NCI-H82 treated with DMSO at 0.1 percent for 48 hours (cell line): ENCODE measurements at regions not wholly inside any gene's neighbourhood (a gene's known extent, or its start where the extent isn't known, plus 50 kb on each side); places are given as distances from the start of the nearest gene placed in this dataset.

Experiments
- DNase-seq: peaks from one replicate; lab custom pipeline; 2025; ENCODE audit not compliant: unreplicated experiment; lab: John Stamatoyannopoulos, UW

DNA sequence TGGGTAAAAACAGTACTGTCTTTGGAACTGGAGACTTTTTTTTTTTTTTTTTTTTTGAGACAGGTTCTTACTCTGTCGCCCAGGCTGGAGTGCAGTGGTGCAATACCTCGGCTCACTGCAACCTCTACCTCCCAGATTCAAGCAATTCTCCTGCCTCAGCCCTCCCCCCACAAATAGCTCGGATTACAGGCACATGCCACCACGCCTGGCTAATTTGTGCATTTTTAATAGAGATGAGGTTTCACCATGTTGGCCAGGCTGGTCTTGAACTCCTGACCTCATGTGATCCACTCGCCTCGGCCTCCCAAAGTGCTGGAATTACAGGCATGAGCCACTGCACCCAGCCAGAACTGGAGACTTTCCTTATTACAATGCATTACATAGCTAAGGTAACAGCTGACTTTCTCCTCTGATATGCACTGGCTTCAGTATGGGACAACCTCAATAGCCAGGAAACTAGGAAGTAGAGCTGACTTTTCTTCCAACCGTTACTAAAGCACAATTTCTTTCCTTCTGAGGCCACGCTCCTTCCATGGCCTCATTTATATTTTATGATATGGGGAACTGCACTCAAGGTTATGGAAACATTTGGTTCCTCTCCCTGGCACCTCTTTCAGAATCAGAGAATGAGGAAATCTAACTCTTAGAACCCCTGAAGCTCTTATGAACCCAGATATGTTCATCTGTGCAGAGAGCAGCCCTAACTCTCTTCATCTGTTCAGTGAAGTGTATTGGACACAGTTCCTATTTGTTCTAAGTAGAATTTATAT, 53.5 kb upstream of the FAM9B start:
- no peak for DNase-seq

DNA sequence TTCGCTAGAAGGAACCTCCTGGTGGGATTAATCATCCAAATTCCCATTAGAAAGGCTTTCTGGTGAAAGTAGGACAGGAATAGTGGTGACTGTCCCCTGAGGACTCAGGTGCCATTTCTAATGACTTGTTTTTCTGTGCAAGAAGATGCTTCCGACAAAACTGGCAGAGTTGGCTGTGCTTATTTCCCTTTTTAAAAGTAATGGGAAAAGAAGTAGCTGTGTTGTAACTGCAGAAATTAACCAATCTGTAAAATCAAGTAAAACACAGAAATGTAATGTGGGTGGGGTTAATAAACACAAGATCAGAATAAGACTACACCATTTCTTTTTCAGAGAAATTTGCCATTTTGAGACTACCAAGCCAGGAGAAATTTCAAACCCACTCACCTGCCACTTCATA, 55.0 kb upstream of the FAM9B start:
- DNase-seq = no peak

DNA sequence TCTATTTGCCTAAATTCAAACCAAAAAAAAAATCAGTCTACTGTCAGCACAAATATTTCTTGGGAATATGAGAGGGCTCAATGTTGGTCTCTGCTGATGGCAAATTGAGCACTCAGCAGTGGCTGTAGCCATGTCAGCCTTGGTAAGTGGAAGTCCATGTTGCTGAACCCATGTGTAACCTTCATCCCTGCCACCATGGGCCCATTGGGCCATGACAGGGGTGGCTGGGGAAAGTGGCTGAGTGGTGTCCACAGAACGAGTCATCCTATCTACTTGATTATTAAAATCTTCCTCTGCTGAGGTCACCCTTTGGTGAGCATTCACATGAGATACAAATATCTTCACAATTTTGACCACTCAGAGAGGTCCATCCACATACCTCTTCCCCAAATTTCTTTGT, 56.8 kb upstream of the FAM9B start:
- DNase-seq = no peak

DNA sequence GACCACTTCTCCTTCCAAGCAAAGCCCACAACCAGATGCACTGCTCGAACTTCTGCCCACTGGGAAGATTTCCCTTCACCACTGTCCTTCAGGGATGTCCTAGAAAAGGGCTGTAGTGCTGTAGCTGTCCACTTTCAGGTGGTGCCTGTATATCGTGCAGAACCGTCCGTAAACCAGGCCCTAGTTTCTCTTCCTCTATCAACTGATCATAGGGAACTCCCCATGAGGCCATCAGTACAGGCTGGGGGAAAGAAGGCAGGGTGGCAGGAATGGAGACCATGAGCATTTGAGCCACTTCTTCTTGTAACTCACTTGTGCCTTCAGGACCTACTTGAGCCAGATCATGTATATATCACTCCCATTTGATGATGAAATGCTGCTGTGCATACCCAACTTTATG, 57.3 kb upstream of the FAM9B start:
- no peak for DNase-seq

DNA sequence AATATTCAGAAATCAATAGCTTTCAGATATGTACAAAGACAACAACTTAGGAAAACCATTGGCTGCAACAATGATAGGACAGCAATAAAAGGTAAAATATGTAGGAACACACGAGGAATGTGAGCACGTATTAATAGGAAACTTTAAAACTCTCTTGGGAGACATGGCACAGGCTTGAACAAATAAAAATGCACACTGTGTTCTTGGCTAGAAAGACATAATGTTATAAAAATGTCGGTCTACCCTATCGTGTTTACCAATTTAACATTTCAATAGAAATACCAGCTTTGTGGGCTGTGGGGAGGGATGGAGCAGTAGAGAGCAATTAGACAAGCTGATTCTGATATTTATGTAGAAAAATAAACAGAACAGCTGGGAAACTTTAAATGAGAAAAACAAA, 69.0 kb upstream of the FAM9B start:
- DNase-seq = no peak

DNA sequence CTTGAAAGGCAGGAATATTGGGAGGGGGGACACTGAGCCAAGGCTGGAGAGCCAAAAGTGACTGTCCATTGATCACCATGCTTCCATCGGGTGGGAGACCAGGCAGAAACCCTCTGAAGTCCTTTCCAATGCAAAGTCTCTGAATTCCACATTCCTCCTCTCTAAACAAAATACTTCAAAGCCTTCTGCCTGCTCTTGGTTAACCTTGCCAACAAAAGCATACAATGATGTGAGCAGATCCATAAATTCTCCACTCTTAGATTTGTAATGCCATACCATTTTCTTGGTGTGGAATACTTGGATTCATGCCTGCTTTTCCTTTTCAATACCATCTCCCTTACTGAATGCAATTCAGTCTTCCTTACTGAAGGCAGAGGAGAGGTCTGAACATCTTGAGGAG, 74.1 kb upstream of the FAM9B start:
- no peak for DNase-seq

DNA sequence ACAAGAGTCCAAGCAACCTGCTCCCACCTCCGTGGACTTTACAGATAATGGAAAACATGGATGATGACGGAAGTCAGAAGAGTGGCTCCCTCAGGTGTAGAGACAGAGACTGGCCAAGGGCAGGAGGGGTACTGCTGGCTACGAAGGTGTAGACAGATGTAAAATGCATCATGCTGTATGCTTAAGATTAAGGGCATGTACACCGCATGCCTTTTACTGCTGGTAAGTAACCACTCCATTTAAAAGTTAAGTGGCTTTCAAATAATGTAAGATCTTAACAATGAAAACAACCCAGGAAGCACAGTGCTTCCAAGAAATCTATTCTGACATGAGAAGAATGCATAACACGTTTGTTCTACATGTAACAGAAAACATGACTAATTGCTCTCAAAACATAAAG, 76.9 kb upstream of the FAM9B start:
- no peak for DNase-seq

DNA sequence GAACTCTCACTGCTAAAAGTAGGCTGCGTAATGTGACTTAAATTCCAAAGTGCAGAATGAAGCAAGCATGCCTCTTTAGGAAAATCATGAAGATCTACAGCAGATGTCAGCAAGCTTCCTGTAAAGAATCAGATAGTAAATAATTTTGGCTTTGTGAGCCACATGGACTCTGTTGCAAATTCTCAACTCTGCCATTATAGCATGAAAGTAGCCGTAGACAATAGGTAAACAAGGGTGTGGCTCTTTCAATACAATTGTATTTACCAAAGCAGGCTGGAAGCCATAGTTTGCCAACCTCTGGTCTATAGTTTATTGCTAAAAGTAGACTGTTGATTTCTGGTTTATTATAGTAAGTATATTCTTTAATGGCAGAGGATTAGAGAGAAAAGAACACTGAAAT, 80.3 kb upstream of the FAM9B start:
- no peak for DNase-seq

DNA sequence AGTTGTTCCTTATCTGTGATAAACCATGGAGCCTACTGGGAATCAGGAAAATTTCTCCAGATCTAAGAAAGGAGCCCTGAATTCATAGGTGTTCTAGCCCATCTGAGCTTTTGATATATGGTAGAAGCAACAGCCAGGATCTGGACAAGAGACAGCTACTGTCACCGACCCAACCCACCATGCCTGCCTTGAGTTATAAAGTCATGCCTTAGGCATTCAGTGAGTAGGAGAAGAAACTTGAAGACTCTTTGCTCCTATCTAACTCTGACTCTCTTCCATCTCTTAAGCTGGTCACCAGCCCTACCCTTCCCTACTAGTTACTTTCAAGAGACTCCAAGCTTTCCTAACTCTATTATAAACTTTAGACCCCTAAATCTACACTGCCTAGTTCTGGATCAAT, 83.9 kb upstream of the FAM9B start:
- no peak for DNase-seq

DNA sequence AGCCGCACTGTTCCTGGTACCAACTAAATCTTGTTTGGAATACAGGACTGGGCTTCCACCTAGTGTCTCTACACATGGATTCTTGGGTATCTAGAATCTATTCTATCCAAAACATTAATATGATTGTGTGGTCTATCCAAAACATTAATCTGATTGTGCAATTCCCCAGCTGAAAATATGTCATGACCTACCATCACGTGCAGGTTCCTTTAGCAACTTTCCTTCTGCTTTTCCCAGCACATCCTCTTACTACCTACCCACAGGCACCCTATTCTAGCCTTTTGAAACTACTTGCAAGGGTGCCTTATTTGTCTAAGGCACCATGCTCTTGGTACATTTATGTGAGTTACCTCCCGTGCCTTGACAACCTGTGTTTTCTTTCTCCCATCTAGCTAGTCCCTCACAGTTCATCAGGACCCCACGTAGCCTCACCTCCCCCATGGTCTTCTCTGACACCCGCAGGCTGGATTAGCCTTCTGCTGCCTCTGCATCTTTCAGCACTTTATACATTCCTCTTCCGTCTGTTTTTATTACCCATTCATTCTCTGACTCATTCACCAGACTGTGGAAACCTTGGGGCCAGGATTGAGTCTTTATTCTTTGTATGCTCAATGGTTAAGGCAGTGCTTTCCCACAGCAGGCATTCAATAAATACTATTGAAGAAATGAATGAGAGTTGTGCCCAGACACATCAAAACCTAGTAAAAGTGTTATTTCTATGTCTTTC, 88.8 kb upstream of the FAM9B start:
- no peak for DNase-seq

DNA sequence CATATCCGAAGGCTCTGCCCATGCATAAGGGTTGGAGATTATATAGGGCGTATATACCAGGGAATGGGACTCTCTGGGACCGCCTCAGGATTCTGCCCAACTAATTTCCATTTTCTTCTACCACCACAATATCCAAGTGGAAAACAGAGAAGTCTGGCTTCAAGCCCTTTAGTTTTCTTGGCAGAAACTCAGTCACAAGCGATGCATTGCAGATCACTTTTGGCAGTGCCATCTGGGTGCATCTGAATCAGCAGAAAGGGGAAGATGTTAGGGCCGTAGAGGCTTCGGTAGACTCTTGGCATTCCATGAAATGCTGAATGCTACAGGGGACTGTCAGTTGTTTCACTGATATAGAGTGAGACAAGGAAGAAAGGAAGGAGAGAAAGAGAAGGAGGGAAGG, 94.1 kb upstream of the FAM9B start:
- DNase-seq = no peak

DNA sequence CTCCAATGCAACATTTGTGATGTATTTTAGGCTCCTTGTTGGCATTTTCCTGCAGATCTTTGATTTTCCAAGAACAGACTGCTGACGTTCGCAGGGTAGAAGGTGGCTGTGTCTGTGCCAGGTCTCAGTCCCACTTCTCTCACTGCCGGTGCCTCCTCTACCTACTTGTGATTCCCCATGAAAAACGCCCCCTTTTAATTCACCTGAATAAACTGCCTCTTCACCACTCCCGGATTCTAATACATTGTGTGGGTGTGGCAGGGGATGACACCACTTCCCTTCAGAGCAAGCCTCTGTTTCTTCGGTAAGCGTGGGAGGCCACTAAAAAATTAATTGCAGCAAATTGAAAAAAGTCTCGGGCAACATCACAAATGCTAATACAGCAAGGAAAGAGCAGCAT, 96.1 kb upstream of the FAM9B start:
- DNase-seq = no peak

DNA sequence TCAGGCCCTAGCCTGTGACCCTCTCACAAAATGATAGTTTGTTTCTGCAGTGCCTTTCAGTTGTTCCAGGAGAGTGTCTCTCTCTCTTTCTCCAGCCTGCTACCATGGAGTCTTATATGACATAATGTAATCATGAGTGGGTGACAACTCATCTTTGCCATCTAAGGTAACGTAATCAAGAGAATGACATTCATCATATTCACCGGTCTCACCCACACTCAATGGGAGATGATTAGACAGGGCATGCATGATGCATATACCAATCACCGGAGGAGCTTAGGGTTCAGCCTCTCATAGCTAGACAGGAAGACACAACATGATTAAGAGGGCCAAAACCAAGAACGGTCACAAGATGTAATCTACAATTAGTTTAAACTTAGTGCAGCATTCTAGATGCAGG, 97.1 kb upstream of the FAM9B start:
- no peak for DNase-seq

DNA sequence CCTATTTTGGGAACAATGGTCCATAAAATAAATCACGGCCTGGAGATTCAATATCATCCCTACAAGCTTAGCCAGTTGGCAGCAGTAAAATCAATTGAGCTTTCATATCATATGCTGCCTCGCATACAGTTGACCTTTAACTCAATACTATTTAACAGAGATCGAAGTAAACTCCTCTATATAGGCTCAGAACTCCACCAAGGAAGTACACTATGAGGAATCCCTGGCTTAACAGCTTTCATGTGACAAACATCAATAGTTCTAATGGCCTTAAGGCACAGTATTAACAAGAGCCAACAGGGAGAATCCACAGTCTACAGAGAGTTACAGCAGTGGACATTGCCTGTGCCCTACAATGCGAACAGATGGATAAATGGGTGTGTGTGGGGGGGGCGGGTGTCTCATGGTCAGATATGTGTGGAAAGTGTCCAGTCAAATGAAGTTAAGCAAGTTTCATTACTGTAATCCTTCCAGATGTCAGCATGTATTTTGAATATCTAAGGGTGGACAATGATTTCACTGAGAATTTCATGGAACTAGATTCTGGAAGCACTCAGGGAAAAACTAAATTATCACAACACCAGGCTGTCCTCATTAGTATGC, 98.2 kb upstream of the FAM9B start:
- DNase-seq = no peak

DNA sequence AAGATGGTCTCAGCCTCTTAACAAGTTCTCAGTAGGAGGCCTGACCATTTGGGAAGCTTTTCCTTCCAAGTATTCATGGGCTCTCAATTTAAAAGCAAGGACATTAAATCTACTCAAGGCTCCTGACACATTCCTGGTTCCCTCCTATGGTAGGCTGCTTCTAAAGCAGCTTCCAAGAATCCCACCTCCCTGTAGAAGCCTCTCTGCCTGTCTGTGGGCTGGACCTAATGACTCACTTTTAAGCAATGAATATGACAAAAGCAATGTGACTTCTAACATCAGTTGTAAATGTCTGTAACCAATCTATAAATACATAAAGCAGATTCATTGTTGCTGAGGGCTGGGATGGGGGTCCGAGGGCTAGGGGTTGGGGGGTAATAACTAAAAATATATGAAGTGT, 99.5 kb upstream of the FAM9B start:
- DNase-seq = no peak

DNA sequence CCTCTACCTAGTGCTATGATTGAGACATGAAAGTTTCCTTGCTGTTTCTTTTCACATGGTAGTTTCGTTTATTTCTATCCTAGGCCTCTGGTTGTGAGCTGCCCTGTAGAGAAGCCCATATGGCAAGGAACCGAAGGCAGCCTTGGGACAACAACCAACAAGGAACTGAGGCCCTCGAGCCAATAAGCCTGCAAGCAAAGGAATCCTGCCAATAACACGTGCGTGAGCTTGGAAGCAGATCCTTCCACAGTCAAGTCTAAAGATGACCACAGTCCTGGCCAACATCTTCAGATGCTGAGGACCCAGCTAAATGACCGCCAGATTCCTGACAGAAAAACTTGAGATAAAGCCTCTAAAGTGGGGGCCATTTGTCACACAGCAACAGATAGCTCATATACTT, 100.4 kb upstream of the FAM9B start:
- no peak for DNase-seq

DNA sequence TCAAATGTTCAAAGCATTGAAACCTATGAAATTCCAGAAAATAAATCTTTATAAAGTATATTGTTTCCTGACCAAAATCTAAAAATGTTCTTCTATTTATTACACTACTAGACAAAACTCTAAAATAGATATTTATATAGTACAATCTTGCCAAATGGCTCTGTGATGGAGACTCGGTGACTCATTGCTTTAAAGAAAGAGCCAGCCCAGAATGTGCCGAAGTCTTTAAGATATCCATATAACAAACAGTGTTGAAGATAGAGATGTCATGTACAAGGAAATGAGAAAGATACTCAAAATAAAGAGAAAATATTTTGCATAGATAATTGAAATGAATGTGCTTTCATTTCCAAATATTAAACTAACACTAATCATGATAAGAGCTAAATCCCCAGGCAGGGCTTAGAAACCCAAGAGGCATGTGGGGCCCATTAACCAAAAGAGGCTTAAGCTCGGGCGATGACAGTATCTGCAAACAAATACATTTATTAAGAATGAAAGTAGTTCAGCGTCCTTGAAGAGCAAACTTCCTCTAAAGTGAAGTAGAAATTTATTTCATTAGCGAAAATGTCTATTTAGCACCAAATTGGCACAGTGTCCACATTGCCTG, 102.1 kb upstream of the FAM9B start:
- DNase-seq = peak; percentile 3

DNA sequence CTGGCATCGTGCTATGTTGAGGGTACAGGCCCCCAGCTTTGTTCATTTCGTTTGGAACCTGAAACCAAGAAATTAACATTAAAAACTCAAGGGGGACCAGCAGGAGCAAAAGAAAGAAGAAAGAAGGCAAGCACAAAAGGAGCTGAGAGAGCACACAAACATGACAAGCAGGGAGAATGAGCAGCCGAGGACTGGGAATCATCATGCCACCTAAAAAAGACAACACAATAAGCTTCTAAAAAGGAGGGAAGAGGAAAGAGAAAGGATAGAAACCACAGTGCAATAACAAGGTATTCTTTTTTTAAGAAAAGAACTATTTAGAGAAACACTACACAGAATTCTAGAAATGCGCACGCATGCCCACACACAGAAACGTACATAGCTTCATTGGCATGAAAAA, 103.2 kb upstream of the FAM9B start:
- no peak for DNase-seq

DNA sequence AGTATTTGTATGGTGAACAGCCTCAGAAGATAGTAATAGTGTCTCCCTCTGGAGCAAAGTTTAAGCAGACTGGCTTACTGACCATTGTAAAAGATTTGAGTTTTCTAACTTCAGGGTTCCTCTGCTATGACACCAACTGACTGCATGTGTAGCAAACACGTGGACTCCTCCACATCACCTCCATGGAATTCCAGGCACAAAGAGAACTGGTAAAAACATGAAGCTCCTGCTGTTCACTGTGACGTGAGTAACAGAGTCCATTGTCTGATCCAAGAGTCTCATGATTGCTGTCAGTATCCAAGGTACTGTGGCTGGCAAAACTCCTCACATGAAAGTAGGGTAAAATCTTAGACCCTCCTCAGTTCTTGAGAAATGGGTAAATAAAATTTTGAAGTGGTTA, 107.6 kb upstream of the FAM9B start:
- no peak for DNase-seq

DNA sequence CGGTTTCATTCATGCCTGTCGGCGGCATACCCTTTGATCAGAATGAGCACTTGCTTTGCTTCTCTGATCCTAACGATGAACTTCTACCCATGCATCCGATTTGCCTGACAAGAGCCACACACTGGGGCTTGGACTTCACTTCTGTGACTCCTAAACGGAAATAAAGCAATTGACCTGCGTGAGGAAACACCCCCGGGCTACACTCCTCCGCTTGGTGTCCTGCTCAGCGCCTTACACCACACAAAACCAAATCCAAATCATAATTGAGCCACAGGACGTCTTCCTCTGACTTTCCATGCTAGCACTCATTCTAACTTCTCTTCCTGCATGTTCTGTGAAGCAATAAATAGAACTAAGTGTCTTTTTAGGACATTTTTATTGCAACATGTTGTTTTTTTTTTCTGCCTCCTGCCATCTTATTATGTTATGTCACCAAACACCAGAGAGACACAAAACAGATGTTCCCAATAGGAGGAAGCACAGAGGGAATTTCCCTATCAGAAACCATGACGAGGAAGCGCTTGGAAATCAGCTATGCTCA, 110.8 kb upstream of the FAM9B start:
- no peak for DNase-seq

DNA sequence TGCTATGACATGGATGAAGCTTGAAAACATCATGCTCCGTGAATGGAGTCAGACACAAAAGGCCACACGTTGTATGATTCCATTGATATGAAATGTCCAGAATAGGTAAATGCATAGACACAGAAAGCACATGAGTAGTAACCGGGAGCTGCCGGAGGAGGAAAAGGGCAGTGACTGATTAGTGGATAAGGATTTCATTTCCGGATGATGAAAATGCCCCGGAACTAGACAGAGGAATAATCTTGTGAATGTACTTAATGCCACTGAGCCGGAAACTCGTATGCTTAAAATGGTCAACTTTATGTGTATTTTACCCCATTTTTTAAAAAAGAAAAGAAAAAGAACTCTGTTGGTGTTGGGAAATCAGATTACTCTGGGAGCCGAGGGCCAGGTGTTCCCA, 112.7 kb upstream of the FAM9B start:
- no peak for DNase-seq

DNA sequence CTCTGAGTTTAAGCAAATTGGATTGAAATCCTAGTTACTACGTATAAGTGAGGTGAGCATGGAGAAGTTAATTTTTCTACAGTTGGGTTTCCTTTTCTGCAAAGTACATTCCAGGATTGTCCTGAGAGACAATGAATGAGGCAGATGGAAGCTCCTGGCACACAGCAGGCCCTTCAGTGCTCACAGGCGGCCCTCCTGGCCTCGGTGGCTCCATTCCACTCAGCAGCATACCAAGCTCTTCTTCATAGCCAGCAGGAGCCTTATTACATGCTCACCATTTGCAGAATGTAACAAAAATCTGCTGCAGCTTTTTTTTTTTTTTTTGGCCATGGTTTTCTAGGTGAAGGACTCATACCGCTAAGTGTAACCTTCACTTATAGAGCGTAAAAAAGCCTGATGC, 113.2 kb upstream of the FAM9B start:
- DNase-seq = no peak
